ENCODE measurements at regions not wholly inside any gene's neighbourhood (a gene's known extent, or its start where the extent isn't known, plus 50 kb on each side); places are given as distances from the start of the nearest gene placed in this dataset.

- H3F3A ChIP-seq (ENCODE audit: control insufficient read depth, insufficient read depth) = no peaks in the 10 kb centered on the region
- H3K36me3 ChIP-seq (ENCODE audit: control insufficient read depth, low read length) = no peaks in the 10 kb centered on the region
- H3K4me1 ChIP-seq (ENCODE audit: control insufficient read depth, low read length) = no peaks in the 10 kb centered on the region
- H3K79me2 ChIP-seq (ENCODE audit: control insufficient read depth, low read length) = no peaks in the 10 kb centered on the region
- H3K4me2 ChIP-seq (ENCODE audit: low read length) = no peak overlapping the region
- H3K9me3 ChIP-seq (ENCODE audit: control insufficient read depth, insufficient read depth, low read length) = no peaks in the 10 kb centered on the region
- H3K27ac ChIP-seq (ENCODE audit: low read depth, low read length) = no peak overlapping the region
- H3K9me2 ChIP-seq (replicated peaks; ENCODE audit: control insufficient read depth, low read length) = no peaks in the 10 kb centered on the region; the same call in 1 of the 2 replicates
- H4K20me1 ChIP-seq (ENCODE audit: control insufficient read depth, insufficient read depth, low read depth, low read length) = no peaks in the 10 kb centered on the region
- TF ChIP-seq CTCF (IDR thresholded peaks at IDR 0.05; ENCODE audit: low read depth, low read length, poor library complexity, severe bottlenecking) (no peak), EZH2phosphoT487 (IDR thresholded peaks at IDR 0.05; ENCODE audit: borderline replicate concordance, low read length) (no peak)
- no peak overlapping the region for H3K4me3 ChIP-seq (ENCODE audit: low read length)
- H3K27me3 ChIP-seq (ENCODE audit: control insufficient read depth, low read length) = no peaks in the 10 kb centered on the region
Observed at GRCh38 chr14:53881921-53882320, 74.7 kb downstream of the BMP4 start.

- no peak overlapping the region for H3K27ac ChIP-seq (ENCODE audit: low read depth, low read length)
- no peaks in the 10 kb centered on the region for H3K36me3 ChIP-seq (ENCODE audit: control insufficient read depth, low read length)
- TF ChIP-seq CTCF (IDR thresholded peaks at IDR 0.05; ENCODE audit: low read depth, low read length, poor library complexity, severe bottlenecking) (no peak), EZH2phosphoT487 (IDR thresholded peaks at IDR 0.05; ENCODE audit: borderline replicate concordance, low read length) (no peak)
Observed at GRCh38 chr14:53881161-53881871, 75.3 kb downstream of the BMP4 start.

GRCh38 chr14:53880761-53881160 is 75.9 kb downstream of the BMP4 start:
- Histone ChIP-seq H3K4me3 (ENCODE audit: low read length) (no peak overlapping the region), H3K4me1 (ENCODE audit: control insufficient read depth, low read length) (no peaks in the 10 kb centered on the region), H3K36me3 (ENCODE audit: control insufficient read depth, low read length) (no peaks in the 10 kb centered on the region), H4K20me1 (ENCODE audit: control insufficient read depth, insufficient read depth, low read depth, low read length) (no peaks in the 10 kb centered on the region), H3F3A (ENCODE audit: control insufficient read depth, insufficient read depth) (no peaks in the 10 kb centered on the region), H3K27me3 (ENCODE audit: control insufficient read depth, low read length) (no peaks in the 10 kb centered on the region), H3K9me3 (ENCODE audit: control insufficient read depth, insufficient read depth, low read length) (no peaks in the 10 kb centered on the region), H3K4me2 (ENCODE audit: low read length) (no peak overlapping the region), H3K79me2 (ENCODE audit: control insufficient read depth, low read length) (no peaks in the 10 kb centered on the region), H3K27ac (ENCODE audit: low read depth, low read length) (no peak overlapping the region), H3K9me2 (replicated peaks; ENCODE audit: control insufficient read depth, low read length) (no peaks in the 10 kb centered on the region)
- no peak for TF ChIP-seq CTCF (IDR thresholded peaks at IDR 0.05; ENCODE audit: low read depth, low read length, poor library complexity, severe bottlenecking)
- no peak for TF ChIP-seq EZH2phosphoT487 (IDR thresholded peaks at IDR 0.05; ENCODE audit: borderline replicate concordance, low read length)

More at GRCh38 chr14:53881161-53881871, 75.3 kb downstream of the BMP4 start:
- Histone ChIP-seq H4K20me1 (ENCODE audit: control insufficient read depth, insufficient read depth, low read depth, low read length) (no peaks in the 10 kb centered on the region), H3K9me3 (ENCODE audit: control insufficient read depth, insufficient read depth, low read length) (no peaks in the 10 kb centered on the region), H3K4me1 (ENCODE audit: control insufficient read depth, low read length) (no peaks in the 10 kb centered on the region), H3K79me2 (ENCODE audit: control insufficient read depth, low read length) (no peaks in the 10 kb centered on the region), H3K4me2 (ENCODE audit: low read length) (no peak overlapping the region), H3K9me2 (replicated peaks; ENCODE audit: control insufficient read depth, low read length) (no peaks in the 10 kb centered on the region; the same call in 1 of the 2 replicates), H3K4me3 (ENCODE audit: low read length) (no peak overlapping the region), H3F3A (ENCODE audit: control insufficient read depth, insufficient read depth) (no peaks in the 10 kb centered on the region), H3K27me3 (ENCODE audit: control insufficient read depth, low read length) (no peaks in the 10 kb centered on the region)

Measured in DOHH2 (cell line).